ENCODE measurements at regions not wholly inside any gene's neighbourhood (a gene's known extent, or its start where the extent isn't known, plus 50 kb on each side); places are given as distances from the start of the nearest gene placed in this dataset.

- TF ChIP-seq POLR2A (IDR thresholded peaks at IDR 0.05) (no peak), CTCF (IDR thresholded peaks at IDR 0.05 in 4 of 5, conservative IDR thresholded peaks at IDR 0.05 in 1 of 5) (no peak)
These were observed 72.0 kb downstream of the KCNE4 start for GRCh38 chr2:223123855-223124610.

Measured in gastrocnemius medialis (tissue), 4 donors.